ENCODE measurements at regions not wholly inside any gene's neighbourhood (a gene's known extent, or its start where the extent isn't known, plus 50 kb on each side); places are given as distances from the start of the nearest gene placed in this dataset.

DNA sequence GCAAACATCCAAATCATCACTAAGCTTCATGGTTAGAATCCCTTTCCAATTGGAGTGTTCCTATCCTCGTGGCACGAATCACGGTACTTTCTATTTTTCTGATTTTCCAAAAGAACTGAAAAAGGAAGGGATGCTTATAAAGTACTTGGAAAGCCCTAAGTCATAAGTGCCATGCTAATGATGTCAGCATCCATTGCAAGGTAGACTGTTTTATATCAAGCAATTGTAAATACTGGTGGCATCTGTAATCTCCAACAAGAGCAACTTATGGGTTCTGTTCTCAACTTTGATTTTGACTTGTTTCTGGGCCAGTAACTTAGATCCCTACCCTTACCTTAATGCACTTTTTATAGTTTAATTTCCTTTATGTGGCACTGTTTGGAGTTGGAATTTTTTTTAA is 619.5 kb downstream of the BCL11A start:
- no peak for TF ChIP-seq CTCF (IDR thresholded peaks at IDR 0.05; ENCODE audit: low read depth, low read length)
- no peak overlapping the region for H3K4me3 ChIP-seq (ENCODE audit: low read depth, low read length)

DNA sequence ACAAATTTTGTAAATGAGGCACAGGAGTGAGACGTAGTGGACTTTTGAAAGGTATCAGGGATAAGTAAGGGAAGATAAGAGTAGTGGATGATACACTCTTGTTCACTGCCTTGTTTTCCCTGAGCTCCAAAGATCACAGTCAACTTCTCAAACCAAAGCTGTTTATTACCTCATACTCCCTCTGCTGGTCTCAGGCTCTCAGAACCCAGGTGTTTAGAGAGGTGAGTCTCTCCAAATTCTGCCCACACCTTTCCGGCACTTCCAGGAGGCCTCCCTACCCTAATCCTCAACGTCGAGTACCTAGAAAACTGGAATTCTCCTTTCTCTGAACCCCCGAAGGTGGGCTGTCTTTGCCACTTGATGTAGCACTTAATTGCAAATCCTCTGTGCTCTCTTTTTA is 621.1 kb downstream of the BCL11A start:
- no peak for TF ChIP-seq CTCF (IDR thresholded peaks at IDR 0.05; ENCODE audit: low read depth, low read length)
- H3K4me3 ChIP-seq (ENCODE audit: low read depth, low read length), result no peak overlapping the region

- H3K4me3 ChIP-seq (ENCODE audit: low read depth, low read length), result no peak overlapping the region
- no peak for TF ChIP-seq CTCF (IDR thresholded peaks at IDR 0.05; ENCODE audit: low read depth, low read length)
These were observed 623.0 kb downstream of the BCL11A start for GRCh38 chr2:59930430-59930829.

DNA sequence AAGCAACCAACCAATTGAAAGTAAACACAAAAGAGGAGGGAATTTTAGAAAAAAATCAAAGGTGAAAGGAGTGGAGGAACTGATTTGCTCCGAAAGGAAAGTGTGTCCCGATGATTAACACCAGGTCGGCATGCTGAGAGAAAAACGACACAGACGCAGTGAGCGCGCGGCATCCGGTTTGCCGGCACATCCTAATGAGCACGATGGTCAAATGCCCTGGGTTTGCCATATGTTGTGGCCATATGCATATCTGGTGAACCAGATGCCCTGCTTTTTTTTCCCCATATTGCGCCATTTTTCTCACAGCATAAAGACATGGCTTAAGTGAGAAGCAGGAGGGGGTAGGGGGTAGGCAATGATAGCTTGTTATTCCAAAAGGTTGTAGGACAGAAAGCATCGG is 626.7 kb downstream of the BCL11A start:
- no peak for TF ChIP-seq CTCF (IDR thresholded peaks at IDR 0.05; ENCODE audit: low read depth, low read length)
- H3K4me3 ChIP-seq (ENCODE audit: low read depth, low read length), result no peak overlapping the region

DNA sequence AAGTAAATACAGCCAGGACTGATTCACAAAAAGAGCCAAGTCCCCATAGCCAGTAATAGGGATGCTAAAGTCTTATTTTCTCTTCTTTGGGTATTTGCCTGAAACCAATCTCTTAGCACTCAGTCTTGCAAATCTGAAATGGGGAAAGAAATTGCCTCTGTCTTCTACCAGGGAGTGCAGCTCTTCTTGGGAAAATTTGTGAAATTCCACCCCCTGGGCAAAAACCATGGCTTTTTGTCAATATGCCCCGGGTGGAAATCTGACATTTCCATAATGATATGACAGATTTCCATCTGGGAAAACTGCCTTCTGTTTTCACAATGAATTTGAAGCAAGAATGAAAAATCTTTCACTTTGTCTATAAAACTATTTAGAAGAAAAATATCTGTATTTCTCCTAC is 628.1 kb downstream of the BCL11A start:
- no peak overlapping the region for H3K4me3 ChIP-seq (ENCODE audit: low read depth, low read length)
- no peak for TF ChIP-seq CTCF (IDR thresholded peaks at IDR 0.05; ENCODE audit: low read depth, low read length)

GRCh38 chr2:59924346-59924745 is 629.1 kb downstream of the BCL11A start:
- no peak overlapping the region for H3K4me3 ChIP-seq (ENCODE audit: low read depth, low read length)
- no peak for TF ChIP-seq CTCF (IDR thresholded peaks at IDR 0.05; ENCODE audit: low read depth, low read length)

DNA sequence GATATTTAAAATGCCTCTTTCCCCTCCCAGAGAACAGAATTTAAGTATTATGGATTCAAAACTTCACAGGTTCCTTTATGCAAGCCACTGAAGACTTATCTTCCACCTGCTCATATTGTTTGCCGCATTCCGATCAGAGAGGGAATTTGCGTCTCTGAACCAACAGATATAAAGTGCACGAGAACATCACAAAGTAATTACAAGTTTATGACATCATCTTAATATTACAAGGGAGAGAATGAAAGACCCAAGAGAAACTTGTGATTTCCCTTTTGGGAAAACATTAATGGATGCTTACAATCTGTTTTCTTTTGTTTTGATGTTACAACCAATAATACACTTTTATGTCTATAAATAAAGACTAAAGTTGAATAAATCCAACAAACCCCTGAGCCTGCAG is 631.0 kb downstream of the BCL11A start:
- no peak overlapping the region for H3K4me3 ChIP-seq (ENCODE audit: low read depth, low read length)
- no peak for TF ChIP-seq CTCF (IDR thresholded peaks at IDR 0.05; ENCODE audit: low read depth, low read length)

Data from WI38 (cell line).